DND-41 (cell line): ENCODE measurements at regions not wholly inside any gene's neighbourhood (a gene's known extent, or its start where the extent isn't known, plus 50 kb on each side); places are given as distances from the start of the nearest gene placed in this dataset.

Experiments
- EZH2 ChIP-seq: IDR thresholded peaks from 3 replicates; pipeline ENCODE4 v1.6.1; 2012; ENCODE audit warnings: borderline replicate concordance, low read depth, mild to moderate bottlenecking, moderate library complexity, low read length, inconsistent platforms; ENCODE audit not compliant: severe bottlenecking
- TF ChIP-seq, protein P1 (sequence below): IDR thresholded peaks from 2 replicates; pipeline ENCODE4 v1.5.1; 2012; ENCODE audit warnings: borderline replicate concordance, low read length, moderate library complexity, mild to moderate bottlenecking; ENCODE audit not compliant: poor library complexity, severe bottlenecking; ENCODE audit errors: extremely low read depth

DNA sequence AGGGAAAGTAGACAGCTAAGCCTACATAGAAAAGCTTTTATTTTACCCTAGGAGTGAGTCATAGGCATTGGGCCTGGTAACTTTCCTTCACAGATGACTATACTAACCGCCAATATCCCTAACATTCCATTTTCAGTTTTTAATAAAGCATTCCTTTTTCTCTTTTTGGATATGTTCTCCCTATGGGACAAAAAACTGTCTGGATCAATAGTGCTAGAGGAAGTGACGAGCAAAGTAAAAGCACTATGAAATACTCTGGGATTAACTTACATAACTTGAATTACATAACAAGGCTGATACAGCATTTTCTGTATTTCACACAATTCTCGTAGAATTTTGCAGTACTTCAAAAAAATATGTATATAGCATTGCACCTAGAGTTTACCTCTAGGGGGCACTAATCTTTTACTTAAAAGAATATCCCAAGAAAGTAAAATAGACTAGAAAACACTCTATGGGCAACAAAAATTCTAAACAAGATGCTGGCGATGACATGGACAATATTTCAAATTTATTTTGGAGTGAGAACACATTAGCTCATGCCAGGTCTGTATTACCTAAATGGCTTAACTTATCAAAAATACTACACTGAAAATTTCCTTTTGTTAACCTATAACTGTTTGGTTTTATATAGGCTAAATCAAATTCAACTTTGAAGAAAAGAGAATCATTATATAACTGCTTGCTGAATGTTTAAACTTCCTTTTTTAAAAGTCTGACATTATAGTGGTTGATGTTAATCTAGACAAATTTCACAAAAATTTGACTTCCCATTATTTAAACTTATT, 66.3 kb upstream of the DST start:
- TF ChIP-seq, protein P1, sequence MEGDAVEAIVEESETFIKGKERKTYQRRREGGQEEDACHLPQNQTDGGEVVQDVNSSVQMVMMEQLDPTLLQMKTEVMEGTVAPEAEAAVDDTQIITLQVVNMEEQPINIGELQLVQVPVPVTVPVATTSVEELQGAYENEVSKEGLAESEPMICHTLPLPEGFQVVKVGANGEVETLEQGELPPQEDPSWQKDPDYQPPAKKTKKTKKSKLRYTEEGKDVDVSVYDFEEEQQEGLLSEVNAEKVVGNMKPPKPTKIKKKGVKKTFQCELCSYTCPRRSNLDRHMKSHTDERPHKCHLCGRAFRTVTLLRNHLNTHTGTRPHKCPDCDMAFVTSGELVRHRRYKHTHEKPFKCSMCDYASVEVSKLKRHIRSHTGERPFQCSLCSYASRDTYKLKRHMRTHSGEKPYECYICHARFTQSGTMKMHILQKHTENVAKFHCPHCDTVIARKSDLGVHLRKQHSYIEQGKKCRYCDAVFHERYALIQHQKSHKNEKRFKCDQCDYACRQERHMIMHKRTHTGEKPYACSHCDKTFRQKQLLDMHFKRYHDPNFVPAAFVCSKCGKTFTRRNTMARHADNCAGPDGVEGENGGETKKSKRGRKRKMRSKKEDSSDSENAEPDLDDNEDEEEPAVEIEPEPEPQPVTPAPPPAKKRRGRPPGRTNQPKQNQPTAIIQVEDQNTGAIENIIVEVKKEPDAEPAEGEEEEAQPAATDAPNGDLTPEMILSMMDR, result peak; percentile 64
- TF ChIP-seq EZH2, result no peak
